ENCODE measurements at regions not wholly inside any gene's neighbourhood (a gene's known extent, or its start where the extent isn't known, plus 50 kb on each side); places are given as distances from the start of the nearest gene placed in this dataset.

- no peaks in the 10 kb centered on the region for H3K9me3 ChIP-seq (ENCODE audit: control insufficient read depth in 1 of 2, low read length in 2 of 2)
These were observed 523.2 kb upstream of the GOLIM4 start for GRCh38 chr3:168618827-168619470.

DNA sequence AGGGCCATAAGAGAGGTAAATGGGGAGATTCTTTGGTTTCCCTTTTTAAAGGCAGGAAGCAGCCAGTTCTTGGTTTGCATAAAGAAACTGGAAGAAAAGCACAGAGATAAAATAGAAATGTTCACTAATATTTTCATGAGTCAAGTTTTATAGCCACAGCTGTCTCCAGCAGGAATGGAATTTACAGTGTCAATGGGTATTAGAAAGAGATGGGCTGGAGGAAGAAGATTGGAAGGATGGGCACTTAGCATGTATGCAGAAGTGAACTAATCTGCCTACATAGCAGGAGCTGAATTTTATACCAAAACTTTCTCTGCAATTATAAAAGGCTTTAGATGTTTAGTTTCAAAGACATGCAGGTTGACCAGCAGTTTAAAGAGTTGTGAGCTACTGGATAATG lies 521.9 kb upstream of the GOLIM4 start:
- Histone ChIP-seq H3K36me3 (ENCODE audit: control insufficient read depth in 1 of 2, insufficient read depth in 2 of 2, low read length in 2 of 2) (no peaks in the 10 kb centered on the region), H3K27me3 (ENCODE audit: control insufficient read depth in 1 of 2, insufficient read depth in 2 of 2, low read length in 2 of 2) (no peaks in the 10 kb centered on the region), H3K9ac (ENCODE audit: low read depth in 1 of 2, low read length in 2 of 2) (no peak overlapping the region), H3K9me3 (ENCODE audit: control insufficient read depth in 1 of 2, low read length in 2 of 2) (no peaks in the 10 kb centered on the region), H3K4me1 (ENCODE audit: control insufficient read depth in 1 of 2, insufficient read depth in 2 of 2, low read length in 2 of 2) (no peaks in the 10 kb centered on the region), H3K4me3 (ENCODE audit: low read depth in 1 of 2, low read length in 2 of 2) (no peak overlapping the region), H3K27ac (ENCODE audit: low read depth, low read length) (no peak overlapping the region)

More at GRCh38 chr3:168618827-168619470, 523.2 kb upstream of the GOLIM4 start:
- Histone ChIP-seq H3K27ac (ENCODE audit: low read depth, low read length) (no peak overlapping the region), H3K4me1 (ENCODE audit: control insufficient read depth in 1 of 2, insufficient read depth in 2 of 2, low read length in 2 of 2) (no peaks in the 10 kb centered on the region), H3K27me3 (ENCODE audit: control insufficient read depth in 1 of 2, insufficient read depth in 2 of 2, low read length in 2 of 2) (no peaks in the 10 kb centered on the region), H3K9ac (ENCODE audit: low read depth in 1 of 2, low read length in 2 of 2) (no peak overlapping the region), H3K36me3 (ENCODE audit: control insufficient read depth in 1 of 2, insufficient read depth in 2 of 2, low read length in 2 of 2) (no peaks in the 10 kb centered on the region), H3K4me3 (ENCODE audit: low read depth in 1 of 2, low read length in 2 of 2) (no peak overlapping the region)

- Histone ChIP-seq H3K9me3 (ENCODE audit: control insufficient read depth in 1 of 2, low read length in 2 of 2) (no peaks in the 10 kb centered on the region), H3K27ac (ENCODE audit: low read depth, low read length) (no peak overlapping the region), H3K27me3 (ENCODE audit: control insufficient read depth in 1 of 2, insufficient read depth in 2 of 2, low read length in 2 of 2) (no peaks in the 10 kb centered on the region), H3K36me3 (ENCODE audit: control insufficient read depth in 1 of 2, insufficient read depth in 2 of 2, low read length in 2 of 2) (no peaks in the 10 kb centered on the region), H3K4me3 (ENCODE audit: low read depth in 1 of 2, low read length in 2 of 2) (no peak overlapping the region), H3K9ac (ENCODE audit: low read depth in 1 of 2, low read length in 2 of 2) (no peak overlapping the region), H3K4me1 (ENCODE audit: control insufficient read depth in 1 of 2, insufficient read depth in 2 of 2, low read length in 2 of 2) (no peaks in the 10 kb centered on the region)
These were observed 521.2 kb upstream of the GOLIM4 start for GRCh38 chr3:168616915-168617314.

DNA sequence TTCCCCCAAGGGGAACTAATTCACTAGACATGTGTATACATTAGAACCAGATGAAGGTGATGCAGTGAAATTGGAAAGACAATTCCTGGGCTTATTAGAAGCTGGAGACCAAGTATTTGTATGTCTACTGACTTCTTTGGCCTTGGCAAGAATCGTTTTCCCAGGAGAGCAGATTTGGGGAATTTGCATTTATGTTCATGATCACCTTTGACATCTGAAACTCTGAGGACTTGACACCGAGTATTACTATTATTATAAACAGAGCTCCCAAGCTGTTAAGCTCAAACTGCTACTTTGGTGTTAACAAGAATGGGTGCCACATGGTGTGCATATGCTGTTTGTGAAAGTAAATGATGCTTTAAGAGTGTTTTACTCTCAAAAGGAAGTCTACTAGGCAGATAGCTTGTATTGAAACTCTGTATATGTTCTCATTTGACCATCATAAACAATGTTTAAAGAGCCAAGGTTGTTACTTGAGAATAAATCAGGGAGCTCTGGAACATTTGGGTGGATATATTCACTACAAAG lies 519.8 kb upstream of the GOLIM4 start:
- H3K9ac ChIP-seq (ENCODE audit: low read depth in 1 of 2, low read length in 2 of 2) = no peak overlapping the region
- H3K27me3 ChIP-seq (ENCODE audit: control insufficient read depth in 1 of 2, insufficient read depth in 2 of 2, low read length in 2 of 2) = no peaks in the 10 kb centered on the region
- no peak overlapping the region for H3K27ac ChIP-seq (ENCODE audit: low read depth, low read length)
- H3K4me1 ChIP-seq (ENCODE audit: control insufficient read depth in 1 of 2, insufficient read depth in 2 of 2, low read length in 2 of 2) = no peaks in the 10 kb centered on the region
- H3K36me3 ChIP-seq (ENCODE audit: control insufficient read depth in 1 of 2, insufficient read depth in 2 of 2, low read length in 2 of 2) = no peaks in the 10 kb centered on the region
- no peaks in the 10 kb centered on the region for H3K9me3 ChIP-seq (ENCODE audit: control insufficient read depth in 1 of 2, low read length in 2 of 2)
- H3K4me3 ChIP-seq (ENCODE audit: low read depth in 1 of 2, low read length in 2 of 2) = no peak overlapping the region

DNA sequence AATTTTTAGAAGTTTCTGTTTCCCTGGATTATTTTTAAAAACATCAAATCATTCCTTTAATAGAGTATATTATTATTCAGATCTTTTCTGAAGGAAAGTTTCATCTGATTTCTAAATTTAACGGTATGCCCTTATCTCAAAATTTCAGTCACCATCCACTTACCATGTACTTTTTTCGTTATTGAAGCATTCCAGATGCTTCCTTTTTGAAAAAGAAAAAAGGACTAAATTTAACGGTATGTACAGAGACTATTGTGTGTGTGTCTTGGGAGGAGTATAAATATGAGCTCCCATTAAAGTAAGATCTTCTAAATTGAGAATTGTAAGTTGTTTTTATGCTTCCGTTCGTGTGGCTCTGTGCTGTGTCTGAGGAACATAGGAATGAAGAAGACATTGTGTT lies 517.4 kb upstream of the GOLIM4 start:
- no peak overlapping the region for H3K27ac ChIP-seq (ENCODE audit: low read depth, low read length)
- no peak overlapping the region for H3K9ac ChIP-seq (ENCODE audit: low read depth in 1 of 2, low read length in 2 of 2)
- H3K36me3 ChIP-seq (ENCODE audit: control insufficient read depth in 1 of 2, insufficient read depth in 2 of 2, low read length in 2 of 2) = no peaks in the 10 kb centered on the region
- H3K9me3 ChIP-seq (ENCODE audit: control insufficient read depth in 1 of 2, low read length in 2 of 2) = no peaks in the 10 kb centered on the region
- no peak overlapping the region for H3K4me3 ChIP-seq (ENCODE audit: low read depth in 1 of 2, low read length in 2 of 2)
- H3K4me1 ChIP-seq (ENCODE audit: control insufficient read depth in 1 of 2, insufficient read depth in 2 of 2, low read length in 2 of 2) = no peaks in the 10 kb centered on the region
- no peaks in the 10 kb centered on the region for H3K27me3 ChIP-seq (ENCODE audit: control insufficient read depth in 1 of 2, insufficient read depth in 2 of 2, low read length in 2 of 2)

GRCh38 chr3:168612671-168613070 lies 516.9 kb upstream of the GOLIM4 start:
- no peaks in the 10 kb centered on the region for H3K9me3 ChIP-seq (ENCODE audit: control insufficient read depth in 1 of 2, low read length in 2 of 2)
- no peaks in the 10 kb centered on the region for H3K36me3 ChIP-seq (ENCODE audit: control insufficient read depth in 1 of 2, insufficient read depth in 2 of 2, low read length in 2 of 2)
- no peaks in the 10 kb centered on the region for H3K27me3 ChIP-seq (ENCODE audit: control insufficient read depth in 1 of 2, insufficient read depth in 2 of 2, low read length in 2 of 2)
- no peak overlapping the region for H3K4me3 ChIP-seq (ENCODE audit: low read depth in 1 of 2, low read length in 2 of 2)
- H3K4me1 ChIP-seq (ENCODE audit: control insufficient read depth in 1 of 2, insufficient read depth in 2 of 2, low read length in 2 of 2) = no peaks in the 10 kb centered on the region
- no peak overlapping the region for H3K9ac ChIP-seq (ENCODE audit: low read depth in 1 of 2, low read length in 2 of 2)
- no peak overlapping the region for H3K27ac ChIP-seq (ENCODE audit: low read depth, low read length)

DNA sequence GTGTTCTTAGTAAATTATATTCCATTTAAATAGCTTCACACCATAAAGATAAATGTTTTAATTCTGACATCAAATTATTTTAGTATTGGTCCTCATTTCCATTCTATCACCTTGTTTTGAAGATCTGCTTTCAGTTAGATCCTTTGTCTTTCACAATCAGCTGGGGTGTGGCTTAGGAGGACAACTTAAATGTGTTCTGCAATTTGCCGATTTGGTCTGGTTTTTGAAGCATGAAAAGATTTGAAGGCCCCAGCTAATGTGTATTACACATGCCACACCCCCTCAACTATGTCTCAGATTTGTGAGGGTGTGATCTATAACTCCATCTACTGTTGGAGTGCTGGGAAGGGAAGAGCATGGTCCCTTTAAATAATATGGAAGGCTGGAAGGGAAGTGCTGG lies 516.1 kb upstream of the GOLIM4 start:
- Histone ChIP-seq H3K4me3 (ENCODE audit: low read depth in 1 of 2, low read length in 2 of 2) (no peak overlapping the region), H3K9ac (ENCODE audit: low read depth in 1 of 2, low read length in 2 of 2) (no peak overlapping the region), H3K4me1 (ENCODE audit: control insufficient read depth in 1 of 2, insufficient read depth in 2 of 2, low read length in 2 of 2) (no peaks in the 10 kb centered on the region), H3K27ac (ENCODE audit: low read depth, low read length) (no peak overlapping the region), H3K9me3 (ENCODE audit: control insufficient read depth in 1 of 2, low read length in 2 of 2) (no peaks in the 10 kb centered on the region), H3K27me3 (ENCODE audit: control insufficient read depth in 1 of 2, insufficient read depth in 2 of 2, low read length in 2 of 2) (no peaks in the 10 kb centered on the region), H3K36me3 (ENCODE audit: control insufficient read depth in 1 of 2, insufficient read depth in 2 of 2, low read length in 2 of 2) (no peaks in the 10 kb centered on the region)

- no peaks in the 10 kb centered on the region for H3K9me3 ChIP-seq (ENCODE audit: control insufficient read depth in 1 of 2, low read length in 2 of 2)
- H3K36me3 ChIP-seq (ENCODE audit: control insufficient read depth in 1 of 2, insufficient read depth in 2 of 2, low read length in 2 of 2) = no peaks in the 10 kb centered on the region
- H3K9ac ChIP-seq (ENCODE audit: low read depth in 1 of 2, low read length in 2 of 2) = no peak overlapping the region
- H3K4me3 ChIP-seq (ENCODE audit: low read depth in 1 of 2, low read length in 2 of 2) = no peak overlapping the region
- H3K27me3 ChIP-seq (ENCODE audit: control insufficient read depth in 1 of 2, insufficient read depth in 2 of 2, low read length in 2 of 2) = no peaks in the 10 kb centered on the region
- no peak overlapping the region for H3K27ac ChIP-seq (ENCODE audit: low read depth, low read length)
- no peaks in the 10 kb centered on the region for H3K4me1 ChIP-seq (ENCODE audit: control insufficient read depth in 1 of 2, insufficient read depth in 2 of 2, low read length in 2 of 2)
These were observed 513.2 kb upstream of the GOLIM4 start for GRCh38 chr3:168608926-168609325.

- no peak overlapping the region for H3K9ac ChIP-seq (ENCODE audit: low read depth in 1 of 2, low read length in 2 of 2)
- no peak overlapping the region for H3K4me3 ChIP-seq (ENCODE audit: low read depth in 1 of 2, low read length in 2 of 2)
- no peaks in the 10 kb centered on the region for H3K4me1 ChIP-seq (ENCODE audit: control insufficient read depth in 1 of 2, insufficient read depth in 2 of 2, low read length in 2 of 2)
- H3K36me3 ChIP-seq (ENCODE audit: control insufficient read depth in 1 of 2, insufficient read depth in 2 of 2, low read length in 2 of 2) = no peaks in the 10 kb centered on the region
- no peaks in the 10 kb centered on the region for H3K27me3 ChIP-seq (ENCODE audit: control insufficient read depth in 1 of 2, insufficient read depth in 2 of 2, low read length in 2 of 2)
- no peaks in the 10 kb centered on the region for H3K9me3 ChIP-seq (ENCODE audit: control insufficient read depth in 1 of 2, low read length in 2 of 2)
- no peak overlapping the region for H3K27ac ChIP-seq (ENCODE audit: low read depth, low read length)
These were observed 509.0 kb upstream of the GOLIM4 start for GRCh38 chr3:168604767-168605166.

- H3K36me3 ChIP-seq (ENCODE audit: control insufficient read depth in 1 of 2, insufficient read depth in 2 of 2, low read length in 2 of 2) = no peaks in the 10 kb centered on the region
- H3K4me1 ChIP-seq (ENCODE audit: control insufficient read depth in 1 of 2, insufficient read depth in 2 of 2, low read length in 2 of 2) = peaks cover 0 to 4% of the 10 kb centered on the region in 2 donors
- no peak overlapping the region for H3K27ac ChIP-seq (ENCODE audit: low read depth, low read length)
- H3K9ac ChIP-seq (ENCODE audit: low read depth in 1 of 2, low read length in 2 of 2) = no peak overlapping the region
- H3K4me3 ChIP-seq (ENCODE audit: low read depth in 1 of 2, low read length in 2 of 2) = no peak overlapping the region
- H3K9me3 ChIP-seq (ENCODE audit: control insufficient read depth in 1 of 2, low read length in 2 of 2) = no peaks in the 10 kb centered on the region
- no peaks in the 10 kb centered on the region for H3K27me3 ChIP-seq (ENCODE audit: control insufficient read depth in 1 of 2, insufficient read depth in 2 of 2, low read length in 2 of 2)
These were observed 502.5 kb upstream of the GOLIM4 start for GRCh38 chr3:168598250-168598649.

Data from duodenal mucosa (tissue), 2 donors.